ENCODE measurements at regions not wholly inside any gene's neighbourhood (a gene's known extent, or its start where the extent isn't known, plus 50 kb on each side); places are given as distances from the start of the nearest gene placed in this dataset.
"Not testable (repeated sequence)": the region's sequence is repeated elsewhere in the genome, so short reads cannot be mapped to it uniquely, and the experiment has no call there.

DNA sequence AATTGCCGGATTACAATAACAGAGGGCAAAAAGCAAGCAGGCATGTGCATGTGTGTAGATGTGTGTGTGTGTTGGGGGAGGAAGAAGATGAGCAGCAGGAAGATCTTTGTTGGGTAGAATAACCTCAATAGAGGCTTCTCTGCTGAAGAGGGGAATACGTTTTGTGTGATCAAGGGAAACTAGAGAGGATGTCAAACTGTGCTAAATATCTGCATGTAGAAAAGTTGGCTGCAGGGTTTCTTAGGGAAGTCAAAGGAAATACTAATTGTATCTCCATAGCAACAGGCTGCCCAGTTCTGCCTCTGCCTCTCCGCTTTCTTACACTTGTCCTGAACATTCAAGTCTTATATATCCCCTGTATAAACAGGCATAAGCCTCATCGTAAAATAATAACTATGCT, 190.1 kb upstream of the RND3 start:
- Histone ChIP-seq H3K4me1 (ENCODE audit: control insufficient read depth in 2 of 2, insufficient read depth in 2 of 2, low read length in 2 of 2) (no peaks in the 10 kb centered on the region), H3K9me3 (ENCODE audit: control insufficient read depth in 2 of 2, insufficient read depth in 1 of 2, low read length in 1 of 2) (no peaks in the 10 kb centered on the region), H3K36me3 (ENCODE audit: control insufficient read depth in 2 of 2, insufficient read depth in 2 of 2, low read length in 1 of 2) (no peaks in the 10 kb centered on the region), H3K27me3 (ENCODE audit: control insufficient read depth in 2 of 2, insufficient read depth in 1 of 2, low read length in 1 of 2) (no peaks in the 10 kb centered on the region), H3K27ac (ENCODE audit: low read depth in 1 of 2, low read length in 1 of 2) (no peak overlapping the region), H3K4me3 (ENCODE audit: low read length in 2 of 2) (no peak overlapping the region)
- DNase-seq (ENCODE audit: low read depth in 6 of 9, low spot score in 9 of 9) = no peak
- 76% methylated on average over 4 of the region's 4 CpGs for WGBS

- 75% methylated on average over 3 of the region's 3 CpGs for WGBS
- DNase-seq (ENCODE audit: low read depth in 6 of 9, low spot score in 9 of 9) = no peak
- no peaks in the 10 kb centered on the region for H3K27me3 ChIP-seq (ENCODE audit: control insufficient read depth in 2 of 2, insufficient read depth in 1 of 2, low read length in 1 of 2)
- no peak overlapping the region for H3K4me3 ChIP-seq (ENCODE audit: low read length in 2 of 2)
- H3K4me1 ChIP-seq (ENCODE audit: control insufficient read depth in 2 of 2, insufficient read depth in 2 of 2, low read length in 2 of 2) = no peaks in the 10 kb centered on the region
- H3K27ac ChIP-seq (ENCODE audit: low read depth in 1 of 2, low read length in 1 of 2) = no peak overlapping the region
- H3K36me3 ChIP-seq (ENCODE audit: control insufficient read depth in 2 of 2, insufficient read depth in 2 of 2, low read length in 1 of 2) = no peaks in the 10 kb centered on the region
- no peaks in the 10 kb centered on the region for H3K9me3 ChIP-seq (ENCODE audit: control insufficient read depth in 2 of 2, insufficient read depth in 1 of 2, low read length in 1 of 2)
Measured at GRCh38 chr2:150676747-150677383, 189.4 kb upstream of the RND3 start.

DNA sequence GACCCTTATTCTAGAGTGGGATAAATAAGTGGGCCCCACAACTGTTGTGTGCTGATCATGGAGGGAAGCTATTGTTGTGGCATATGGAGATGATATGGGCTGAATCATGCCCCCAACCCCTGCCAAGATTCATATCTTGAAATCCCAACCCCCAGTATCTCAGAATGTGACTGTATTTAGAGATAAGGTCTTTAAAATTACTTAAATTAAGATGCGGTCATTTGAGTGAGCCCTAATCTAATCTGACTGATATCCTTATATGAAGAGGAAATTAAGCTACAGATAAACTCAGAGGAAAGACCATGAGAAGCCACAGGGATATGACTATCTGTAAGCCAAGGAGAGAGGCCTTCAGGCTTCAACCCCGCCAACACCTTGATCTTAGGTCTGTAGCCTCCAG, 188.3 kb upstream of the RND3 start:
- Histone ChIP-seq H3K27ac (ENCODE audit: low read depth in 1 of 2, low read length in 1 of 2) (no peak overlapping the region), H3K4me1 (ENCODE audit: control insufficient read depth in 2 of 2, insufficient read depth in 2 of 2, low read length in 2 of 2) (no peaks in the 10 kb centered on the region), H3K9me3 (ENCODE audit: control insufficient read depth in 2 of 2, insufficient read depth in 1 of 2, low read length in 1 of 2) (no peaks in the 10 kb centered on the region), H3K4me3 (ENCODE audit: low read length in 2 of 2) (no peak overlapping the region), H3K27me3 (ENCODE audit: control insufficient read depth in 2 of 2, insufficient read depth in 1 of 2, low read length in 1 of 2) (no peaks in the 10 kb centered on the region), H3K36me3 (ENCODE audit: control insufficient read depth in 2 of 2, insufficient read depth in 2 of 2, low read length in 1 of 2) (no peaks in the 10 kb centered on the region)
- no peak for DNase-seq (ENCODE audit: low read depth in 6 of 9, low spot score in 9 of 9)
- WGBS = 93% methylated on average over 2 of the region's 2 CpGs

GRCh38 chr2:150674283-150674682, 186.8 kb upstream of the RND3 start:
- no peaks in the 10 kb centered on the region for H3K36me3 ChIP-seq (ENCODE audit: control insufficient read depth in 2 of 2, insufficient read depth in 2 of 2, low read length in 1 of 2)
- 78% methylated on average over 3 of the region's 3 CpGs for WGBS

DNA sequence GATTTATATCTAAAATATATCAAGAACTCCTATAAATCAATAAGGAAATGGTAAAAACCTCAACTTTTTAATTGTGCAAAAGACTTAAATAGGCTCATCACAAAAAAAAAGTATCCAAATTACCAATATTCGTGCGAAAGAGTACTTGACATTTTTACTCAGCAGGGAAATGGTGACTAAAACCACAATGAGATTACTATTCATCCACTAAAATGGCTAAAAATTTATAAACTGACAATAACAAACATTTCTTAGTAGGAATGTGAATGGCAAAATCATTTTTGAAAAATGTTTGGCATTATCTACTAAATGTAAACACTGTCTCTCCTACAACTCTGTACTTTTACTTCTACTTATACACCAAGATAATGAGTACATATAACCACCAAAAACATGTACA, 184.8 kb upstream of the RND3 start:
- no peak for DNase-seq (ENCODE audit: low read depth in 6 of 9, low spot score in 9 of 9)
- H3K36me3 ChIP-seq (ENCODE audit: control insufficient read depth in 2 of 2, insufficient read depth in 2 of 2, low read length in 1 of 2) = no peaks in the 10 kb centered on the region

More at GRCh38 chr2:150674283-150674682, 186.8 kb upstream of the RND3 start:
- DNase-seq (ENCODE audit: low read depth in 6 of 9, low spot score in 9 of 9) = no peak
- H3K4me1 ChIP-seq (ENCODE audit: control insufficient read depth in 2 of 2, insufficient read depth in 2 of 2, low read length in 2 of 2) = no peaks in the 10 kb centered on the region
- H3K27me3 ChIP-seq (ENCODE audit: control insufficient read depth in 2 of 2, insufficient read depth in 1 of 2, low read length in 1 of 2) = no peaks in the 10 kb centered on the region
- no peaks in the 10 kb centered on the region for H3K9me3 ChIP-seq (ENCODE audit: control insufficient read depth in 2 of 2, insufficient read depth in 1 of 2, low read length in 1 of 2)
- H3K4me3 ChIP-seq (ENCODE audit: low read length in 2 of 2) = no peak overlapping the region
- no peak overlapping the region for H3K27ac ChIP-seq (ENCODE audit: low read depth in 1 of 2, low read length in 1 of 2)

DNA sequence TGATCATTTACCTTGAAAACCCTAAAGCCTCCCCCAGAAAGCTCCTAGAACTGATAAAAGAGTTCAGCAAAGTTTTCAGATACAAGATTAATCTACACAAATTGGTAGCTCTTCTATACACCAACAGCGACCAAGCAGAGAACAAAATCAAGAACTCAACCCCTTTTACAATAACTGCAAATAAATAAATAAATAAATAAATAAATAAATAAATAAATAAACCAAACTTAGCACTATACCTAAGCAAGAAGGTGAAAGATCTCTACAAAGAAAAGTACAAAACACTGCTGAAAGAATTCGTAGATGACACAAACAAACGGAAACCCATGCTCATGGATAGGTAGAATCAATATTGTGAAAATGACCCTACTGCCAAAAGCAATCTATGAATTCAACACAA, 182.0 kb upstream of the RND3 start:
- Histone ChIP-seq H3K27me3 (ENCODE audit: control insufficient read depth in 2 of 2, insufficient read depth in 1 of 2, low read length in 1 of 2) (no peaks in the 10 kb centered on the region), H3K27ac (ENCODE audit: low read depth in 1 of 2, low read length in 1 of 2) (no peak overlapping the region), H3K36me3 (ENCODE audit: control insufficient read depth in 2 of 2, insufficient read depth in 2 of 2, low read length in 1 of 2) (no peaks in the 10 kb centered on the region), H3K4me1 (ENCODE audit: control insufficient read depth in 2 of 2, insufficient read depth in 2 of 2, low read length in 2 of 2) (no peaks in the 10 kb centered on the region), H3K4me3 (ENCODE audit: low read length in 2 of 2) (no peak overlapping the region), H3K9me3 (ENCODE audit: control insufficient read depth in 2 of 2, insufficient read depth in 1 of 2, low read length in 1 of 2) (no peaks in the 10 kb centered on the region)
- WGBS = 94% methylated on average over 3 of the region's 3 CpGs
- no peak for DNase-seq (ENCODE audit: low read depth in 6 of 9, low spot score in 9 of 9)

More for the DNA sequence above, 184.8 kb upstream of the RND3 start:
- Histone ChIP-seq H3K4me3 (ENCODE audit: low read length in 2 of 2) (no peak overlapping the region), H3K9me3 (ENCODE audit: control insufficient read depth in 2 of 2, insufficient read depth in 1 of 2, low read length in 1 of 2) (no peaks in the 10 kb centered on the region), H3K27ac (ENCODE audit: low read depth in 1 of 2, low read length in 1 of 2) (no peak overlapping the region), H3K4me1 (ENCODE audit: control insufficient read depth in 2 of 2, insufficient read depth in 2 of 2, low read length in 2 of 2) (no peaks in the 10 kb centered on the region), H3K27me3 (ENCODE audit: control insufficient read depth in 2 of 2, insufficient read depth in 1 of 2, low read length in 1 of 2) (no peaks in the 10 kb centered on the region)
- 94% methylated on average over 2 of the region's 2 CpGs for WGBS

DNA sequence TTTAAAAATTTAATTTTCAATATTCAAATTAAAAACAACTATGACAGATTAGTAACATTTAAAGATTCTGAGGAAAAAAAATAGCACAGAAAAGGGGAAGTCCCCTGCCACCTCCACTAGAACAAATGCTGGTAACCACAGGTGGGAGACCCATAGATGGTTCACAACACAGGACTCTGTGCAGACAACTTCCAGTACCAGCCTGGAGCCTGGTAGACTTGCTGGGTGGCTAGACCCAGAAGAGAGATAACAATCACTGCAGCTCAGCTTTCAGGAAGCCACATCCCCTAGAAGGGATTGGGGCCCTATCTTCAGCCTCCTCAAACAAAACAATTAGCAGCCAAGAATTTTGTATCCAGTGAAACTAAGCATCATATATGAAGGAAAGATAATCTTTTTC, 179.6 kb upstream of the RND3 start:
- not testable (repeated sequence) for DNase-seq (ENCODE audit: low read depth in 6 of 9, low spot score in 9 of 9); H3K9me3 ChIP-seq (ENCODE audit: control insufficient read depth in 2 of 2, insufficient read depth in 1 of 2, low read length in 1 of 2); H3K36me3 ChIP-seq (ENCODE audit: control insufficient read depth in 2 of 2, insufficient read depth in 2 of 2, low read length in 1 of 2); H3K4me3 ChIP-seq (ENCODE audit: low read length in 2 of 2); H3K27ac ChIP-seq (ENCODE audit: low read depth in 1 of 2, low read length in 1 of 2); H3K27me3 ChIP-seq (ENCODE audit: control insufficient read depth in 2 of 2, insufficient read depth in 1 of 2, low read length in 1 of 2); H3K4me1 ChIP-seq (ENCODE audit: control insufficient read depth in 2 of 2, insufficient read depth in 2 of 2, low read length in 2 of 2)

DNA sequence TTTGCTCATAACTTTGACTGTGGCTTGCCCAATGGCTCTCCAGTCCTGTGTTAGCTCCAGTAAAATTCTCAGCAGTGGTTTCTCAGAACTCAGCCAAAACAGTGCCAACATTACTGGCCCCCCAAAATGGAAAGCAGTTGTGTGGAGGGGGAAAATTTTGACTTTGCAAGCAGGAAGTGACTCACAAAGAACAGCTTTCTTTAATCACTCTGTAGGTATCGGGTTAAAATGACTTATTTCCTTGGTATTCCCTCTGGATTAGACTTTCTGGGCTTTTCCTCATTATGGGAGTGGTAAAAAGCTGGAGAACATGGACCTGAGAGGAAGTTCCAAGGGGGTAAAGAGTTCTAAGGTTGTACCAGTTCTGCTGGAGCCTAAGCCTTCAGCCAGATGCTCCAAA, 175.7 kb upstream of the RND3 start:
- H3K27me3 ChIP-seq (ENCODE audit: control insufficient read depth in 2 of 2, insufficient read depth in 1 of 2, low read length in 1 of 2) = no peaks in the 10 kb centered on the region
- H3K4me1 ChIP-seq (ENCODE audit: control insufficient read depth in 2 of 2, insufficient read depth in 2 of 2, low read length in 2 of 2) = no peaks in the 10 kb centered on the region
- no peaks in the 10 kb centered on the region for H3K9me3 ChIP-seq (ENCODE audit: control insufficient read depth in 2 of 2, insufficient read depth in 1 of 2, low read length in 1 of 2)
- 83% methylated on average over 1 of the region's 1 CpG for WGBS
- H3K27ac ChIP-seq (ENCODE audit: low read depth in 1 of 2, low read length in 1 of 2) = no peak overlapping the region
- H3K36me3 ChIP-seq (ENCODE audit: control insufficient read depth in 2 of 2, insufficient read depth in 2 of 2, low read length in 1 of 2) = no peaks in the 10 kb centered on the region
- no peak overlapping the region for H3K4me3 ChIP-seq (ENCODE audit: low read length in 2 of 2)
- DNase-seq (ENCODE audit: low read depth in 6 of 9, low spot score in 9 of 9) = no peak

- no peak for DNase-seq (ENCODE audit: low read depth in 6 of 9, low spot score in 9 of 9)
- WGBS = 98% methylated on average over 2 of the region's 2 CpGs
- H3K4me3 ChIP-seq (ENCODE audit: low read length in 2 of 2) = no peak overlapping the region
- no peak overlapping the region for H3K27ac ChIP-seq (ENCODE audit: low read depth in 1 of 2, low read length in 1 of 2)
- H3K4me1 ChIP-seq (ENCODE audit: control insufficient read depth in 2 of 2, insufficient read depth in 2 of 2, low read length in 2 of 2) = no peaks in the 10 kb centered on the region
- no peaks in the 10 kb centered on the region for H3K27me3 ChIP-seq (ENCODE audit: control insufficient read depth in 2 of 2, insufficient read depth in 1 of 2, low read length in 1 of 2)
- no peaks in the 10 kb centered on the region for H3K9me3 ChIP-seq (ENCODE audit: control insufficient read depth in 2 of 2, insufficient read depth in 1 of 2, low read length in 1 of 2)
- no peaks in the 10 kb centered on the region for H3K36me3 ChIP-seq (ENCODE audit: control insufficient read depth in 2 of 2, insufficient read depth in 2 of 2, low read length in 1 of 2)
Measured at GRCh38 chr2:150656002-150656401, 168.5 kb upstream of the RND3 start.

DNA sequence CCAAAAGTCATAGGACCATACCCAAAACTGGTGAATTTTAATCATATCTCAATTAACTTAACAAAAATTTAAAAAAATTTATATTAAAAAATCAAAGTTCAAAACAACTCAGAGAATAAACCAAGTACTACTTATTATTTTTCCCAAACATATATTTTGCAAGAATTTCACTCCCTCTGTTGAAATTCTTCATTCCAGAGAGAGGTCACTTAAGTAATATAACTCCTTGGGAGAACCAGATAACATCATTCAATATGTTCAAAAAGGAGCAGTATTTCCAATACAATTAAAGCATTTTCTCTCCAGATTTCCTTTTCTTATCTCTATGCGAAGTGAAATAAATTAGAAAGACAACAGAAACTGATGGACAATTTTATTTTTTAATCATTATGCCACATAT, 165.9 kb upstream of the RND3 start:
- DNase-seq (ENCODE audit: low read depth in 6 of 9, low spot score in 9 of 9) = no peak
- Histone ChIP-seq H3K27ac (ENCODE audit: low read depth in 1 of 2, low read length in 1 of 2) (no peak overlapping the region), H3K9me3 (ENCODE audit: control insufficient read depth in 2 of 2, insufficient read depth in 1 of 2, low read length in 1 of 2) (no peaks in the 10 kb centered on the region), H3K27me3 (ENCODE audit: control insufficient read depth in 2 of 2, insufficient read depth in 1 of 2, low read length in 1 of 2) (no peaks in the 10 kb centered on the region), H3K36me3 (ENCODE audit: control insufficient read depth in 2 of 2, insufficient read depth in 2 of 2, low read length in 1 of 2) (no peaks in the 10 kb centered on the region), H3K4me1 (ENCODE audit: control insufficient read depth in 2 of 2, insufficient read depth in 2 of 2, low read length in 2 of 2) (no peaks in the 10 kb centered on the region), H3K4me3 (ENCODE audit: low read length in 2 of 2) (no peak overlapping the region)
- 93% methylated on average over 1 of the region's 1 CpG for WGBS

Data from thymus (tissue), 11 donors.